Transverse colon (tissue), 4 donors: ENCODE measurements at regions not wholly inside any gene's neighbourhood (a gene's known extent, or its start where the extent isn't known, plus 50 kb on each side); places are given as distances from the start of the nearest gene placed in this dataset.

Source experiments
- CTCF ChIP-seq, 5 experiments: fragments of 200-600 bp in 3 of 5; fragments of 450-650 bp in 2 of 5; sonication (generic) in 3 of 5; IDR thresholded peaks; 1 replicate in 2 of 5; 2 replicates in 3 of 5; pipeline ENCODE4 v1.5.1; 2016 to 2017; ENCODE audit warnings: antibody characterized with exemption in 5 of 5, inconsistent platforms in 3 of 5, mild to moderate bottlenecking in 2 of 5, moderate library complexity in 1 of 5
- EP300 ChIP-seq: sonication (generic); formaldehyde crosslinking; IDR thresholded peaks from one replicate; pipeline ENCODE4 v1.6.1; 2017; ENCODE audit warnings: antibody characterized with exemption, low read depth
- POLR2A ChIP-seq: fragments of 450-650 bp; IDR thresholded peaks from one replicate; pipeline ENCODE4 v1.6.1; 2016; ENCODE audit warnings: antibody characterized with exemption, mild to moderate bottlenecking, moderate library complexity
- POLR2AphosphoS5 ChIP-seq, 3 donors: sonication (generic); formaldehyde crosslinking; IDR thresholded peaks; one replicate each; pipeline ENCODE4 v1.6.1; 2016; ENCODE audit warnings: antibody characterized with exemption in 3 of 3

GRCh38 chr12:100681074-100681473 is 107.6 kb downstream of the GAS2L3 start:
- TF ChIP-seq POLR2AphosphoS5 (IDR thresholded peaks at IDR 0.05) (no peak), CTCF (IDR thresholded peaks at IDR 0.05) (no peak), EP300 (no peak), POLR2A (no peak)
